ENCODE measurements at regions not wholly inside any gene's neighbourhood (a gene's known extent, or its start where the extent isn't known, plus 50 kb on each side); places are given as distances from the start of the nearest gene placed in this dataset.
"Not testable (repeated sequence)": the region's sequence is repeated elsewhere in the genome, so short reads cannot be mapped to it uniquely, and the experiment has no call there.

GRCh38 chr4:15332377-15332776 lies 95.5 kb upstream of the C1QTNF7 start:
- H3K27ac ChIP-seq (ENCODE audit: low read depth, low read length): no peak overlapping the region
- no peaks in the 10 kb centered on the region for H3K9me2 ChIP-seq (replicated peaks; ENCODE audit: control insufficient read depth, low read length)
- no peaks in the 10 kb centered on the region for H3K79me2 ChIP-seq (ENCODE audit: control insufficient read depth, low read length)
- no peaks in the 10 kb centered on the region for H3K4me1 ChIP-seq (ENCODE audit: control insufficient read depth, low read length)
- H3K36me3 ChIP-seq (ENCODE audit: control insufficient read depth, low read length): no peaks in the 10 kb centered on the region
- H3K4me2 ChIP-seq (ENCODE audit: low read length): no peak overlapping the region
- H3K27me3 ChIP-seq (ENCODE audit: control insufficient read depth, low read length): no peaks in the 10 kb centered on the region
- no peak overlapping the region for H3K4me3 ChIP-seq (ENCODE audit: low read length)
- TF ChIP-seq CTCF (IDR thresholded peaks at IDR 0.05; ENCODE audit: low read depth, low read length, poor library complexity, severe bottlenecking): no peak
- TF ChIP-seq EZH2phosphoT487 (IDR thresholded peaks at IDR 0.05; ENCODE audit: borderline replicate concordance, low read length): no peak
- no peaks in the 10 kb centered on the region for H4K20me1 ChIP-seq (ENCODE audit: control insufficient read depth, insufficient read depth, low read depth, low read length)
- H3F3A ChIP-seq (ENCODE audit: control insufficient read depth, insufficient read depth): no peaks in the 10 kb centered on the region
- no peaks in the 10 kb centered on the region for H3K9me3 ChIP-seq (ENCODE audit: control insufficient read depth, insufficient read depth, low read length)

- no peaks in the 10 kb centered on the region for H3F3A ChIP-seq (ENCODE audit: control insufficient read depth, insufficient read depth)
- H4K20me1 ChIP-seq (ENCODE audit: control insufficient read depth, insufficient read depth, low read depth, low read length): no peaks in the 10 kb centered on the region
- no peaks in the 10 kb centered on the region for H3K9me3 ChIP-seq (ENCODE audit: control insufficient read depth, insufficient read depth, low read length)
- H3K27ac ChIP-seq (ENCODE audit: low read depth, low read length): no peak overlapping the region
- no peak overlapping the region for H3K4me2 ChIP-seq (ENCODE audit: low read length)
- 0 out of 2 replicates have a peak, but pooled peaks cover 2% of the 10 kb centered on the region for H3K27me3 ChIP-seq (ENCODE audit: control insufficient read depth, low read length)
- no peak overlapping the region for H3K4me3 ChIP-seq (ENCODE audit: low read length)
- H3K79me2 ChIP-seq (ENCODE audit: control insufficient read depth, low read length): no peaks in the 10 kb centered on the region
- TF ChIP-seq CTCF (IDR thresholded peaks at IDR 0.05; ENCODE audit: low read depth, low read length, poor library complexity, severe bottlenecking): no peak
- no peak for TF ChIP-seq EZH2phosphoT487 (IDR thresholded peaks at IDR 0.05; ENCODE audit: borderline replicate concordance, low read length)
- H3K4me1 ChIP-seq (ENCODE audit: control insufficient read depth, low read length): no peaks in the 10 kb centered on the region
- no peaks in the 10 kb centered on the region for H3K9me2 ChIP-seq (replicated peaks; ENCODE audit: control insufficient read depth, low read length)
- H3K36me3 ChIP-seq (ENCODE audit: control insufficient read depth, low read length): no peaks in the 10 kb centered on the region
These were observed 93.9 kb upstream of the C1QTNF7 start for GRCh38 chr4:15333692-15334633.

GRCh38 chr4:15336410-15337167 lies 91.2 kb upstream of the C1QTNF7 start:
- Histone ChIP-seq H3K27ac (ENCODE audit: low read depth, low read length) (no peak overlapping the region), H3F3A (ENCODE audit: control insufficient read depth, insufficient read depth) (no peaks in the 10 kb centered on the region), H3K4me2 (ENCODE audit: low read length) (no peak overlapping the region), H3K79me2 (ENCODE audit: control insufficient read depth, low read length) (no peaks in the 10 kb centered on the region), H3K9me2 (replicated peaks; ENCODE audit: control insufficient read depth, low read length) (no peaks in the 10 kb centered on the region), H3K4me3 (ENCODE audit: low read length) (no peak overlapping the region), H4K20me1 (ENCODE audit: control insufficient read depth, insufficient read depth, low read depth, low read length) (no peaks in the 10 kb centered on the region), H3K27me3 (ENCODE audit: control insufficient read depth, low read length) (0 out of 2 replicates have a peak, but pooled peaks cover 2% of the 10 kb centered on the region), H3K9me3 (ENCODE audit: control insufficient read depth, insufficient read depth, low read length) (no peaks in the 10 kb centered on the region), H3K4me1 (ENCODE audit: control insufficient read depth, low read length) (no peaks in the 10 kb centered on the region), H3K36me3 (ENCODE audit: control insufficient read depth, low read length) (no peaks in the 10 kb centered on the region)
- TF ChIP-seq EZH2phosphoT487 (IDR thresholded peaks at IDR 0.05; ENCODE audit: borderline replicate concordance, low read length): no peak
- TF ChIP-seq CTCF (IDR thresholded peaks at IDR 0.05; ENCODE audit: low read depth, low read length, poor library complexity, severe bottlenecking): no peak

GRCh38 chr4:15337168-15337657 lies 90.6 kb upstream of the C1QTNF7 start:
- H3K4me1 ChIP-seq (ENCODE audit: control insufficient read depth, low read length); H3F3A ChIP-seq (ENCODE audit: control insufficient read depth, insufficient read depth); H3K4me3 ChIP-seq (ENCODE audit: low read length); H3K9me3 ChIP-seq (ENCODE audit: control insufficient read depth, insufficient read depth, low read length); H3K36me3 ChIP-seq (ENCODE audit: control insufficient read depth, low read length); H3K4me2 ChIP-seq (ENCODE audit: low read length); H3K27ac ChIP-seq (ENCODE audit: low read depth, low read length); H3K79me2 ChIP-seq (ENCODE audit: control insufficient read depth, low read length); H4K20me1 ChIP-seq (ENCODE audit: control insufficient read depth, insufficient read depth, low read depth, low read length); H3K9me2 ChIP-seq (replicated peaks; ENCODE audit: control insufficient read depth, low read length); H3K27me3 ChIP-seq (ENCODE audit: control insufficient read depth, low read length): not testable (repeated sequence)

Measured in DOHH2 (cell line).